Endothelial cell of umbilical vein (primary cell): ENCODE measurements at regions not wholly inside any gene's neighbourhood (a gene's known extent, or its start where the extent isn't known, plus 50 kb on each side); places are given as distances from the start of the nearest gene placed in this dataset.

Experiments used
- BruUV-seq: library from RNA; stranded (reverse); fragments of 400-500 nt; replicated peaks from 2 replicates; lab custom pipeline; 2021; lab: Mats Ljungman, UMichigan
- CTCF ChIA-PET: fragments of 300-600, 350-600 bp; sonication (Branson Sonifier 250); formaldehyde crosslinking; loops from one replicate; lab custom pipeline; 2021; ENCODE audit warnings: antibody characterized with exemption, inconsistent platforms; lab: Charles Lee
- POLR2A ChIA-PET: fragments of 300-600, 350-600 bp; sonication (Branson Sonifier 250); formaldehyde crosslinking; loops from one replicate; lab custom pipeline; 2021; ENCODE audit warnings: antibody characterized with exemption, inconsistent platforms; lab: Charles Lee
- DNase-seq: peaks from one replicate; pipeline ENCODE4 v3.0.0-alpha.2; 2011; ENCODE audit warnings: low read depth, low spot score
- FAIRE-seq: peaks from 2 replicates; lab custom pipeline; 2011; peaks lifted over from hg19 to GRCh38; lab: Jason Lieb, UNC
- H2AFZ ChIP-seq: 2 replicates; pipeline ENCODE4 v1.6.0; 2012; ENCODE audit warnings: low read depth, low read length, control low read depth, inconsistent platforms
- H3K27ac ChIP-seq: 2 replicates; pipeline ENCODE4 v1.5.1; 2011; ENCODE audit warnings: low read depth, mild to moderate bottlenecking, control low read depth, low read length, moderate library complexity; ENCODE audit not compliant: insufficient read depth
- H3K27me3 ChIP-seq, 2 experiments: 2 replicates each; pipeline versions ENCODE4 v1.6.0 to v1.6.1; 2011; ENCODE audit warnings: low read length in 2 of 2, mixed read lengths in 1 of 2; ENCODE audit not compliant: control insufficient read depth in 2 of 2, insufficient read depth in 2 of 2
- H3K36me3 ChIP-seq, 2 experiments: 2 replicates in 1 of 2; 3 replicates in 1 of 2; pipeline ENCODE4 v1.5.1; 2011; ENCODE audit warnings: low read length in 2 of 2, mild to moderate bottlenecking in 1 of 2, moderate library complexity in 1 of 2; ENCODE audit not compliant: control insufficient read depth in 2 of 2, insufficient read depth in 2 of 2; ENCODE audit errors: extremely low read depth in 1 of 2
- H3K4me1 ChIP-seq: 3 replicates; pipeline ENCODE4 v1.5.1; 2011; ENCODE audit warnings: mild to moderate bottlenecking, low read length; ENCODE audit not compliant: control insufficient read depth, insufficient read depth; ENCODE audit errors: extremely low read depth
- H3K4me2 ChIP-seq: 2 replicates; pipeline ENCODE4 v1.6.1; 2011; ENCODE audit warnings: low read length, control low read depth, mixed read lengths; ENCODE audit not compliant: insufficient read depth
- H3K4me3 ChIP-seq, 3 experiments: fragments of 200-600 bp in 1 of 3; sonication (generic), shearing (Covaris generic) in 1 of 3; replicated peaks in 1 of 3; 2 replicates each; pipeline ENCODE4 v1.5.1; 2011 to 2016; ENCODE audit warnings: control low read depth in 3 of 3, low read length in 3 of 3, mild to moderate bottlenecking in 2 of 3, inconsistent platforms in 1 of 3, low read depth in 1 of 3, moderate library complexity in 1 of 3; ENCODE audit not compliant: insufficient read depth in 1 of 3
- H3K79me2 ChIP-seq: 2 replicates; pipeline ENCODE4 v1.6.0; 2012; ENCODE audit warnings: low read length, inconsistent platforms; ENCODE audit not compliant: control insufficient read depth, insufficient read depth
- H3K9ac ChIP-seq: replicated peaks from 2 replicates; pipeline ENCODE3; 2011; ENCODE audit warnings: low read length, control low read depth; ENCODE audit not compliant: insufficient read depth; ENCODE audit errors: extremely low read depth
- H3K9me1 ChIP-seq: replicated peaks from 3 replicates; pipeline ENCODE4 v1.6.0; 2011; ENCODE audit warnings: mild to moderate bottlenecking, low read length; ENCODE audit not compliant: control insufficient read depth, insufficient read depth; ENCODE audit errors: extremely low read depth
- H3K9me3 ChIP-seq: replicated peaks from 2 replicates; pipeline ENCODE4 v1.5.1; 2012; ENCODE audit warnings: low read length, inconsistent platforms; ENCODE audit not compliant: control insufficient read depth, insufficient read depth
- H4K20me1 ChIP-seq: replicated peaks from 2 replicates; pipeline ENCODE3; 2011; ENCODE audit warnings: mild to moderate bottlenecking, low read length; ENCODE audit not compliant: control insufficient read depth, insufficient read depth; ENCODE audit errors: extremely low read depth
- CTCF ChIP-seq, 2 donors: IDR thresholded peaks; 1 replicate in 1 of 2; 2 replicates in 1 of 2; pipeline ENCODE4 v1.5.1; 2011; ENCODE audit warnings: low read length in 2 of 2, mild to moderate bottlenecking in 2 of 2, moderate library complexity in 2 of 2, control low read depth in 1 of 2, inconsistent platforms in 1 of 2, low read depth in 1 of 2; ENCODE audit not compliant: insufficient read depth in 1 of 2; ENCODE audit errors: extremely low read depth in 1 of 2
- EZH2 ChIP-seq: IDR thresholded peaks from 2 replicates; pipeline ENCODE4 v1.6.1; 2012; ENCODE audit warnings: borderline replicate concordance, low read depth, mild to moderate bottlenecking, moderate library complexity, low read length, inconsistent platforms; ENCODE audit not compliant: severe bottlenecking
- FOS ChIP-seq: IDR thresholded peaks from 2 replicates; pipeline ENCODE4 v1.6.1; 2011; ENCODE audit warnings: mild to moderate bottlenecking, low read length, moderate library complexity, borderline replicate concordance; ENCODE audit not compliant: insufficient read depth
- GATA2 ChIP-seq: IDR thresholded peaks from 2 replicates; pipeline ENCODE4 v1.7.0; 2011; ENCODE audit warnings: low read depth, mild to moderate bottlenecking, moderate library complexity, mixed read lengths, low read length; ENCODE audit not compliant: insufficient read length, insufficient read depth
- JUN ChIP-seq: IDR thresholded peaks from 2 replicates; pipeline ENCODE4 v1.6.1; 2011; ENCODE audit warnings: borderline replicate concordance, low read depth; ENCODE audit not compliant: insufficient read length, insufficient read depth
- MAX ChIP-seq: IDR thresholded peaks from 2 replicates; pipeline ENCODE4 v1.6.1; 2011; ENCODE audit not compliant: insufficient read depth, insufficient read length
- MYC ChIP-seq: IDR thresholded peaks from one replicate; pipeline ENCODE4 v1.6.1; 2011; ENCODE audit warnings: mild to moderate bottlenecking, low read depth, low read length
- POLR2A ChIP-seq: IDR thresholded peaks from 2 replicates; pipeline ENCODE4 v1.6.1; 2012; ENCODE audit warnings: low read depth, mild to moderate bottlenecking, control low read depth, low read length
- POLR2AphosphoS5 ChIP-seq: IDR thresholded peaks from 2 replicates; pipeline ENCODE4 v1.6.1; 2012; ENCODE audit warnings: low read depth, mild to moderate bottlenecking, control low read depth, low read length, moderate library complexity; ENCODE audit not compliant: insufficient read depth
- dilution Hi-C: fragments of 300-500 bp; cut with MboI; formaldehyde crosslinking; loops from one replicate; pipeline ENCODE4 v1.15.0; 2019; ENCODE audit warnings: low sequenced_read_pairs; ENCODE audit not compliant: extremely low pct_ligation_motif_present
- intact Hi-C: fragments of 100-400 bp; cut with micrococcal nuclease; formaldehyde crosslinking; loops from one replicate; pipeline ENCODE4 v1.10.0; 2022

GRCh38 chr1:187121661-187122060 lies 292.9 kb downstream of the PLA2G4A start:
- Histone ChIP-seq H4K20me1 (no peaks in the 10 kb centered on the region), H3K27me3 (no peaks in the 10 kb centered on the region), H3K9me3 (no peaks in the 10 kb centered on the region), H3K4me1 (no peaks in the 10 kb centered on the region), H3K9me1 (no peaks in the 10 kb centered on the region), H3K9ac (no peak overlapping the region), H2AFZ (no peak overlapping the region), H3K79me2 (no peaks in the 10 kb centered on the region), H3K4me3 (no peak overlapping the region), H3K27ac (no peak overlapping the region), H3K4me2 (no peak overlapping the region), H3K36me3 (no peaks in the 10 kb centered on the region)
- CTCF ChIA-PET: interaction anchor here (1.0 kb wide), 1 partner anchor 28 kb away, joined by 3 read pairs; no protein-coding TSS in a partner anchor
- dilution Hi-C loops (no loop called here), intact Hi-C loops (no loop called here)
- no peak for FAIRE-seq
- TF ChIP-seq GATA2 (no peak), POLR2AphosphoS5 (no peak), MYC (no peak), EZH2 (no peak), JUN (no peak), POLR2A (no peak), FOS (no peak)
- POLR2A ChIA-PET: no interaction called here
- no peak for DNase-seq
- BruUV-seq: no TSS peak

GRCh38 chr1:187122566-187122965 lies 293.8 kb downstream of the PLA2G4A start:
- H3K27ac ChIP-seq: no peak overlapping the region
- no peak overlapping the region for H3K9ac ChIP-seq
- BruUV-seq: no TSS peak
- POLR2A ChIA-PET: no interaction called here
- TF ChIP-seq FOS (no peak), CTCF (IDR thresholded peaks at IDR 0.05; ENCODE audit: extremely low read depth in 1 of 2, insufficient read depth in 1 of 2, low read depth in 1 of 2, low read length in 2 of 2) (no peak), POLR2A (no peak), MAX (no peak), EZH2 (no peak), POLR2AphosphoS5 (no peak), MYC (no peak), JUN (no peak), GATA2 (no peak)
- H3K79me2 ChIP-seq: no peaks in the 10 kb centered on the region
- H3K9me3 ChIP-seq: no peaks in the 10 kb centered on the region
- dilution Hi-C loops: no loop called here
- no peak overlapping the region for H2AFZ ChIP-seq
- no peaks in the 10 kb centered on the region for H4K20me1 ChIP-seq
- no peaks in the 10 kb centered on the region for H3K27me3 ChIP-seq
- FAIRE-seq (no peak), DNase-seq (no peak)
- CTCF ChIA-PET: no interaction called here
- H3K4me2 ChIP-seq: no peak overlapping the region
- no peaks in the 10 kb centered on the region for H3K36me3 ChIP-seq
- H3K4me3 ChIP-seq: no peak overlapping the region
- no peaks in the 10 kb centered on the region for H3K4me1 ChIP-seq
- intact Hi-C loops: no loop called here
- H3K9me1 ChIP-seq: no peaks in the 10 kb centered on the region
